Neural progenitor cell (in vitro differentiated cells): ENCODE measurements at regions not wholly inside any gene's neighbourhood (a gene's known extent, or its start where the extent isn't known, plus 50 kb on each side); places are given as distances from the start of the nearest gene placed in this dataset.

Experiments
- DNase-seq: peaks from one replicate; pipeline ENCODE4 v3.0.0-alpha.2; 2016; ENCODE audit warnings: low spot score
- H2AFZ ChIP-seq: fragments of 200-600 bp; sonication (generic); replicated peaks from 2 replicates; pipeline ENCODE4 v1.6.1; 2016; ENCODE audit warnings: antibody characterized with exemption
- H3F3A ChIP-seq: fragments of 200-600 bp; sonication (generic); 2 replicates; pipeline ENCODE4 v1.6.1; 2016; ENCODE audit warnings: antibody characterized with exemption, low read depth
- H3K27ac ChIP-seq: fragments of 200-600 bp; sonication (generic); 2 replicates; pipeline ENCODE4 v1.5.1; 2016; ENCODE audit warnings: mild to moderate bottlenecking
- H3K27me3 ChIP-seq: fragments of 200-600 bp; sonication (generic); 2 replicates; pipeline ENCODE4 v1.6.1; 2016; ENCODE audit warnings: mild to moderate bottlenecking, moderate library complexity
- H3K36me3 ChIP-seq: fragments of 200-600 bp; sonication (generic); 2 replicates; pipeline ENCODE4 v1.5.1; 2016
- H3K4me1 ChIP-seq: fragments of 200-600 bp; sonication (generic); 2 replicates; pipeline ENCODE4 v1.6.1; 2016; ENCODE audit warnings: mixed run types
- H3K4me2 ChIP-seq: fragments of 200-600 bp; sonication (generic); 2 replicates; pipeline ENCODE4 v1.6.1; 2016
- H3K4me3 ChIP-seq: fragments of 200-600 bp; sonication (generic); 2 replicates; pipeline ENCODE4 v1.5.1; 2016
- H3K79me2 ChIP-seq: fragments of 200-600 bp; sonication (generic); 2 replicates; pipeline ENCODE4 v1.6.1; 2016; ENCODE audit warnings: low read depth
- H3K9ac ChIP-seq: fragments of 200-600 bp; sonication (generic); 2 replicates; pipeline ENCODE4 v1.6.1; 2016
- H3K9me3 ChIP-seq: fragments of 200-600 bp; sonication (generic); 2 replicates; pipeline ENCODE4 v1.5.1; 2016; ENCODE audit warnings: low read depth
- H4K20me1 ChIP-seq: fragments of 200-600 bp; sonication (generic); 2 replicates; pipeline ENCODE4 v1.6.1; 2016; ENCODE audit warnings: low read depth
- H3K27ac Mint-ChIP-seq: 3 replicates; pipeline ENCODE4 v1.8.0; 2021; ENCODE audit warnings: mixed read lengths
- H3K27me3 Mint-ChIP-seq: 2 replicates; pipeline ENCODE4 v1.8.0; 2022; ENCODE audit warnings: low read depth, mild to moderate bottlenecking, inconsistent platforms, moderate library complexity, mixed read lengths; ENCODE audit not compliant: insufficient read depth
- H3K36me3 Mint-ChIP-seq: 3 replicates; pipeline ENCODE4 v1.8.0; 2021; ENCODE audit warnings: mixed read lengths
- H3K4me1 Mint-ChIP-seq: 3 replicates; pipeline ENCODE4 v1.8.0; 2021; ENCODE audit warnings: mixed read lengths
- H3K4me3 Mint-ChIP-seq: 3 replicates; pipeline ENCODE4 v1.8.0; 2021; ENCODE audit warnings: mild to moderate bottlenecking, moderate library complexity, mixed read lengths
- H3K9me3 Mint-ChIP-seq: 3 replicates; pipeline ENCODE4 v1.8.0; 2020; ENCODE audit warnings: mixed read lengths
- EZH2 ChIP-seq: fragments of 200-600 bp; sonication (generic); IDR thresholded peaks from 2 replicates; pipeline ENCODE4 v1.6.1; 2017; ENCODE audit warnings: antibody characterized with exemption, mild to moderate bottlenecking, moderate library complexity
- EZH2phosphoT487 ChIP-seq: fragments of 200-600 bp; sonication (generic); IDR thresholded peaks from 2 replicates; pipeline ENCODE4 v1.6.1; 2017; ENCODE audit warnings: antibody characterized with exemption
- TF ChIP-seq, protein P1 (sequence below): fragments of 200-600 bp; sonication (generic); IDR thresholded peaks from 2 replicates; pipeline ENCODE4 v1.5.1; 2017; ENCODE audit warnings: antibody characterized with exemption, mild to moderate bottlenecking

DNA sequence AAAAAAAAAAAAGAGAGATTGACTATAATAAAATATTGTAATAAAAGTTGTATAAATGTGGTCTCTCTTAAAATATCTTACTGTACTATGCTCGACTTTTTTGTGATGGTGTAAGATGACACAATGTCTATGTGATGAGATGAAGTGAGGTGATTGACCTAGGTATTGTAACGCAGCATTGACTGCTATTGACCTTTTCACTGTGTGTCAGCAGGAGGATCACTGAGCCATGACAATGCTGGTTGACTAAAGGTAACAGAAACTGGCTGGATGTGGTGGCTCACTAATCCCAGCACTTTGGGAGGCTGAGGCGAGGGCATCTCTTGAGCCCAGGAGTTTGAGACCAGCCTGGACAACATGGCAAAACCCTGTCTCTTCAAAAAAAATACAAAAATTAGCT, 78.6 kb upstream of the MYO10 start:
- no peaks in the 10 kb centered on the region for H3K9me3 ChIP-seq
- no peaks in the 10 kb centered on the region for H3K36me3 Mint-ChIP-seq
- no peaks in the 10 kb centered on the region for H3F3A ChIP-seq
- H4K20me1 ChIP-seq = no peaks in the 10 kb centered on the region
- H3K4me1 ChIP-seq = no peaks in the 10 kb centered on the region
- H3K4me3 Mint-ChIP-seq = no peak overlapping the region
- H3K4me1 Mint-ChIP-seq = no peaks in the 10 kb centered on the region
- H3K79me2 ChIP-seq = no peaks in the 10 kb centered on the region
- H3K4me3 ChIP-seq = no peak overlapping the region
- H3K27me3 Mint-ChIP-seq = no peaks in the 10 kb centered on the region
- no peak for DNase-seq
- no peaks in the 10 kb centered on the region for H3K9me3 Mint-ChIP-seq
- no peak overlapping the region for H3K9ac ChIP-seq
- H3K4me2 ChIP-seq = no peak overlapping the region
- no peak overlapping the region for H3K27ac ChIP-seq
- no peak overlapping the region for H2AFZ ChIP-seq
- no peak for TF ChIP-seq EZH2phosphoT487
- no peak for TF ChIP-seq EZH2
- TF ChIP-seq, protein P1, sequence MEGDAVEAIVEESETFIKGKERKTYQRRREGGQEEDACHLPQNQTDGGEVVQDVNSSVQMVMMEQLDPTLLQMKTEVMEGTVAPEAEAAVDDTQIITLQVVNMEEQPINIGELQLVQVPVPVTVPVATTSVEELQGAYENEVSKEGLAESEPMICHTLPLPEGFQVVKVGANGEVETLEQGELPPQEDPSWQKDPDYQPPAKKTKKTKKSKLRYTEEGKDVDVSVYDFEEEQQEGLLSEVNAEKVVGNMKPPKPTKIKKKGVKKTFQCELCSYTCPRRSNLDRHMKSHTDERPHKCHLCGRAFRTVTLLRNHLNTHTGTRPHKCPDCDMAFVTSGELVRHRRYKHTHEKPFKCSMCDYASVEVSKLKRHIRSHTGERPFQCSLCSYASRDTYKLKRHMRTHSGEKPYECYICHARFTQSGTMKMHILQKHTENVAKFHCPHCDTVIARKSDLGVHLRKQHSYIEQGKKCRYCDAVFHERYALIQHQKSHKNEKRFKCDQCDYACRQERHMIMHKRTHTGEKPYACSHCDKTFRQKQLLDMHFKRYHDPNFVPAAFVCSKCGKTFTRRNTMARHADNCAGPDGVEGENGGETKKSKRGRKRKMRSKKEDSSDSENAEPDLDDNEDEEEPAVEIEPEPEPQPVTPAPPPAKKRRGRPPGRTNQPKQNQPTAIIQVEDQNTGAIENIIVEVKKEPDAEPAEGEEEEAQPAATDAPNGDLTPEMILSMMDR = no peak
- H3K27me3 ChIP-seq = no peaks in the 10 kb centered on the region
- H3K36me3 ChIP-seq = no peaks in the 10 kb centered on the region
- H3K27ac Mint-ChIP-seq = no peak overlapping the region

DNA sequence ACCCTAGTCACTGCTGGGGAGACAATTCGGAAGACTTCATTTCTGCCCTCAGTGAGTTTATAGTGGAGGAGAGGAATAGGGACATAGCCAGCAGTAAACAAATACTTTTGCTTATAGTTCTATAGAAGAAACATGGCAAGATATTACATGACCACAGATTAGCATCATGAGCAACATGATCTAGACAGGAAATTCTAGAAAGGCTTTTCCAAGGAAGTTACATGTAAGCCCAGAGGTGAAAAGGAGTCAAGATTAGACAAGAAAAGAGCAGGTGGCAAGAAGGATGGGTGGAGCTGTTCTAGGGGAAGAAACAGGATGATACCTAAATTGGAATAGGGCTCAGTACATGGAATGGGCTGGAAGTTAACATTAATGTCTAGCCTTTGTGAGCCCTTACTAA, 82.8 kb upstream of the MYO10 start:
- Mint-ChIP-seq H3K4me1 (peaks cover 12% of the 10 kb centered on the region), H3K27ac (no peak overlapping the region), H3K9me3 (no peaks in the 10 kb centered on the region), H3K4me3 (no peak overlapping the region), H3K27me3 (no peaks in the 10 kb centered on the region), H3K36me3 (no peaks in the 10 kb centered on the region)
- Histone ChIP-seq H3K27me3 (no peaks in the 10 kb centered on the region), H3K36me3 (no peaks in the 10 kb centered on the region), H3K4me3 (no peak overlapping the region), H3K4me1 (peaks cover 8% of the 10 kb centered on the region), H2AFZ (no peak overlapping the region), H3K9me3 (no peaks in the 10 kb centered on the region), H3K79me2 (no peaks in the 10 kb centered on the region), H3K4me2 (no peak overlapping the region), H3K27ac (no peak overlapping the region), H3K9ac (no peak overlapping the region), H4K20me1 (no peaks in the 10 kb centered on the region), H3F3A (no peaks in the 10 kb centered on the region)
- DNase-seq = no peak
- TF ChIP-seq EZH2 = no peak
- no peak for TF ChIP-seq EZH2phosphoT487
- TF ChIP-seq, protein P1 = no peak

DNA sequence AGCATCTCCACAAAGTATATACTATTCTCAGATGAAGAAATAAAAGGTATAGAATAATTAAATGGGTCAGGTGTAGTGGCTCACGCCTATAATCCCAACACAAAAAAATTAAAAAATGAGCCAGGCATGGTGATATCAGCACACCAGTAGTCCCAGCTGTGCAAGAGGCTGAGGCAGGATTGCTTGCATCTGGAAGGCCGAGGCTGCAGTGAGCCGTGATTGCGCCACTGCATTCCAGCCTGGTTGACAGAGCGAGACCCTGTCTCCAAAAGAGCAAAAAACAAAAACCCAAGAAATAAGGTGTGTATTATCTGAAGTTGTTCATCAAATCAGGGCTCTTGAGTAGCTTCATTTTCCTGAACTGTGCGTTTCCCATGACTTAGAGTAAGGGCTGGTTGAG, 83.2 kb upstream of the MYO10 start:
- Histone ChIP-seq H3K4me3 (no peak overlapping the region), H2AFZ (no peak overlapping the region), H3K27ac (no peak overlapping the region), H3K79me2 (no peaks in the 10 kb centered on the region), H3K9ac (no peak overlapping the region), H3K27me3 (no peaks in the 10 kb centered on the region), H4K20me1 (no peaks in the 10 kb centered on the region), H3K4me2 (no peak overlapping the region), H3K4me1 (peaks cover 8% of the 10 kb centered on the region), H3K9me3 (no peaks in the 10 kb centered on the region), H3K36me3 (no peaks in the 10 kb centered on the region), H3F3A (no peaks in the 10 kb centered on the region)
- H3K9me3 Mint-ChIP-seq = no peaks in the 10 kb centered on the region
- no peak overlapping the region for H3K4me3 Mint-ChIP-seq
- H3K4me1 Mint-ChIP-seq = peaks cover 12% of the 10 kb centered on the region
- no peak overlapping the region for H3K27ac Mint-ChIP-seq
- no peak for DNase-seq
- H3K27me3 Mint-ChIP-seq = no peaks in the 10 kb centered on the region
- no peaks in the 10 kb centered on the region for H3K36me3 Mint-ChIP-seq
- TF ChIP-seq, protein P1 = no peak
- TF ChIP-seq EZH2phosphoT487 = no peak
